Neural cell (in vitro differentiated cells): ENCODE measurements at regions not wholly inside any gene's neighbourhood (a gene's known extent, or its start where the extent isn't known, plus 50 kb on each side); places are given as distances from the start of the nearest gene placed in this dataset.

ENCODE experiments used
- H2AFZ ChIP-seq: fragments of 200-600, 300-800 bp; sonication (generic), shearing (Covaris generic); 2 replicates; pipeline ENCODE4 v1.6.0; 2014; ENCODE audit warnings: low read depth, mild to moderate bottlenecking, antibody characterized with exemption, low read length, moderate library complexity
- H3F3A ChIP-seq: fragments of 200-600 bp; shearing (Covaris generic); 2 replicates; pipeline ENCODE4 v1.6.1; 2016; ENCODE audit warnings: mild to moderate bottlenecking, moderate library complexity, mixed read lengths, antibody characterized with exemption, low read length; ENCODE audit not compliant: insufficient read depth, poor library complexity, severe bottlenecking
- H3K27ac ChIP-seq: fragments of 200-600, 300-800 bp; sonication (generic), shearing (Covaris generic); 2 replicates; pipeline ENCODE4 v1.5.1; 2014; ENCODE audit warnings: mild to moderate bottlenecking, low read length, moderate library complexity
- H3K27me3 ChIP-seq: fragments of 300-800, 200-600 bp; sonication (generic), shearing (Covaris generic); 2 replicates; pipeline ENCODE4 v1.6.0; 2014; ENCODE audit warnings: mild to moderate bottlenecking, low read depth, low read length, moderate library complexity; ENCODE audit not compliant: insufficient read depth
- H3K36me3 ChIP-seq: fragments of 300-800, 200-600 bp; sonication (generic), shearing (Covaris generic); 2 replicates; pipeline ENCODE4 v1.5.1; 2014; ENCODE audit warnings: mild to moderate bottlenecking, antibody characterized with exemption, low read length, moderate library complexity; ENCODE audit not compliant: insufficient read depth
- H3K4me2 ChIP-seq: fragments of 300-800, 200-600 bp; sonication (generic), shearing (Covaris generic); 2 replicates; pipeline ENCODE4 v1.6.0; 2014; ENCODE audit warnings: mild to moderate bottlenecking, low read length
- H3K4me3 ChIP-seq: fragments of 300-800, 200-600 bp; sonication (generic), shearing (Covaris generic); 2 replicates; pipeline ENCODE4 v1.5.1; 2014; ENCODE audit warnings: mild to moderate bottlenecking, low read length, moderate library complexity
- H3K79me2 ChIP-seq: fragments of 200-600 bp; shearing (Covaris generic); replicated peaks from 2 replicates; pipeline ENCODE4 v1.6.0; 2014; ENCODE audit warnings: mild to moderate bottlenecking, low read length, moderate library complexity; ENCODE audit not compliant: insufficient read depth
- H3K9ac ChIP-seq: fragments of 300-800, 200-600 bp; sonication (generic), shearing (Covaris generic); 2 replicates; pipeline ENCODE4 v1.6.1; 2016; ENCODE audit warnings: mild to moderate bottlenecking, low read length, mixed read lengths
- H3K9me2 ChIP-seq: fragments of 200-600 bp; shearing (Covaris generic); 2 replicates; pipeline ENCODE4 v1.6.1; 2016; ENCODE audit warnings: mild to moderate bottlenecking, low read length, mixed read lengths; ENCODE audit not compliant: insufficient read depth
- H3K9me3 ChIP-seq: fragments of 200-600, 300-800 bp; sonication (generic), shearing (Covaris generic); 2 replicates; pipeline ENCODE4 v1.6.1; 2016; ENCODE audit warnings: mild to moderate bottlenecking, mixed run types, low read length, moderate library complexity, mixed read lengths
- H4K20me1 ChIP-seq: fragments of 200-600 bp; shearing (Covaris generic); 2 replicates; pipeline ENCODE4 v1.6.1; 2016; ENCODE audit warnings: mild to moderate bottlenecking, mixed run types; ENCODE audit not compliant: insufficient read depth
- EP300 ChIP-seq: fragments of 450-650 bp; conservative IDR thresholded peaks from 2 replicates; pipeline ENCODE4 v1.6.1; 2014; ENCODE audit warnings: antibody characterized with exemption, mild to moderate bottlenecking, moderate library complexity; ENCODE audit not compliant: poor library complexity, severe bottlenecking
- EZH2 ChIP-seq: fragments of 200-600, 300-800 bp; shearing (Covaris generic), sonication (generic); IDR thresholded peaks from 2 replicates; pipeline ENCODE4 v1.6.1; 2014; ENCODE audit warnings: antibody characterized with exemption, low read length, borderline replicate concordance, mild to moderate bottlenecking; ENCODE audit not compliant: insufficient read depth, poor library complexity, severe bottlenecking
- MXI1 ChIP-seq: fragments of 450-650 bp; conservative IDR thresholded peaks from 2 replicates; pipeline ENCODE4 v1.6.1; 2014; ENCODE audit warnings: antibody characterized with exemption, mild to moderate bottlenecking; ENCODE audit not compliant: poor library complexity, severe bottlenecking
- POLR2AphosphoS5 ChIP-seq: IDR thresholded peaks from 2 replicates; pipeline ENCODE4 v1.6.1; 2012
- RAD21 ChIP-seq: fragments of 450-650 bp; conservative IDR thresholded peaks from 2 replicates; pipeline ENCODE4 v1.6.1; 2014; ENCODE audit warnings: antibody characterized with exemption, mild to moderate bottlenecking, moderate library complexity
- SMC3 ChIP-seq: fragments of 450-650 bp; conservative IDR thresholded peaks from 2 replicates; pipeline ENCODE4 v1.6.1; 2014; ENCODE audit warnings: antibody characterized with exemption, mild to moderate bottlenecking, moderate library complexity; ENCODE audit not compliant: poor library complexity
- TAF1 ChIP-seq: IDR thresholded peaks from 2 replicates; pipeline ENCODE4 v1.6.1; 2012; ENCODE audit warnings: low read depth
- TF ChIP-seq, protein P1 (sequence below): IDR thresholded peaks from 2 replicates; pipeline ENCODE4 v1.6.1; 2012; ENCODE audit warnings: borderline replicate concordance
- TF ChIP-seq, protein P2 (sequence below): fragments of 450-650 bp; IDR thresholded peaks from 2 replicates; pipeline ENCODE4 v1.5.1; 2014; ENCODE audit warnings: antibody characterized with exemption, mild to moderate bottlenecking, moderate library complexity; ENCODE audit not compliant: poor library complexity, severe bottlenecking

DNA sequence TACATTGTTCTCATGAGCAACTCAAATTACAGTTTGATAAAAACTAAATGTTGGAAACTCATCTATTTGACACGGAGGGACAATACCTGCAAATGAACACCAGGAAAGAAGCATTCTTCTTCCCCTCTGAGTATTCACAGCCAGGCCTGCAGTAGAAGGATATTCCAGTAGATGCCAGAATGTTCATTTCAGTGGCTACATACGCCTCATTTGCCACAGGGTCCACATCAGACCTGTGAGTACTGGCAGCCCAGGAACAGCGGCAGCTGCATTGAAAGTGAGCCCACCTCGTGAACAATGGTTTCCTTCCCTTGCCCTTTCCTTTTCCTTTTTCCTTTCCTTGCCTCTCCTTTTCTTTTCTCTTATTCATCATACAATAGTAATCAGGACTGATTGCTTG is 81.1 kb upstream of the NEIL3 start:
- Histone ChIP-seq H3K36me3 (no peaks in the 10 kb centered on the region), H3K79me2 (no peaks in the 10 kb centered on the region), H2AFZ (no peak overlapping the region), H4K20me1 (no peaks in the 10 kb centered on the region), H3K4me3 (no peak overlapping the region), H3K9ac (no peak overlapping the region), H3K9me3 (no peaks in the 10 kb centered on the region), H3K27ac (no peak overlapping the region), H3K9me2 (no peaks in the 10 kb centered on the region), H3K4me2 (no peak overlapping the region), H3F3A (no peaks in the 10 kb centered on the region), H3K27me3 (no peaks in the 10 kb centered on the region)
- TF ChIP-seq RAD21: no peak
- no peak for TF ChIP-seq MXI1
- no peak for TF ChIP-seq EZH2
- TF ChIP-seq, protein P1, sequence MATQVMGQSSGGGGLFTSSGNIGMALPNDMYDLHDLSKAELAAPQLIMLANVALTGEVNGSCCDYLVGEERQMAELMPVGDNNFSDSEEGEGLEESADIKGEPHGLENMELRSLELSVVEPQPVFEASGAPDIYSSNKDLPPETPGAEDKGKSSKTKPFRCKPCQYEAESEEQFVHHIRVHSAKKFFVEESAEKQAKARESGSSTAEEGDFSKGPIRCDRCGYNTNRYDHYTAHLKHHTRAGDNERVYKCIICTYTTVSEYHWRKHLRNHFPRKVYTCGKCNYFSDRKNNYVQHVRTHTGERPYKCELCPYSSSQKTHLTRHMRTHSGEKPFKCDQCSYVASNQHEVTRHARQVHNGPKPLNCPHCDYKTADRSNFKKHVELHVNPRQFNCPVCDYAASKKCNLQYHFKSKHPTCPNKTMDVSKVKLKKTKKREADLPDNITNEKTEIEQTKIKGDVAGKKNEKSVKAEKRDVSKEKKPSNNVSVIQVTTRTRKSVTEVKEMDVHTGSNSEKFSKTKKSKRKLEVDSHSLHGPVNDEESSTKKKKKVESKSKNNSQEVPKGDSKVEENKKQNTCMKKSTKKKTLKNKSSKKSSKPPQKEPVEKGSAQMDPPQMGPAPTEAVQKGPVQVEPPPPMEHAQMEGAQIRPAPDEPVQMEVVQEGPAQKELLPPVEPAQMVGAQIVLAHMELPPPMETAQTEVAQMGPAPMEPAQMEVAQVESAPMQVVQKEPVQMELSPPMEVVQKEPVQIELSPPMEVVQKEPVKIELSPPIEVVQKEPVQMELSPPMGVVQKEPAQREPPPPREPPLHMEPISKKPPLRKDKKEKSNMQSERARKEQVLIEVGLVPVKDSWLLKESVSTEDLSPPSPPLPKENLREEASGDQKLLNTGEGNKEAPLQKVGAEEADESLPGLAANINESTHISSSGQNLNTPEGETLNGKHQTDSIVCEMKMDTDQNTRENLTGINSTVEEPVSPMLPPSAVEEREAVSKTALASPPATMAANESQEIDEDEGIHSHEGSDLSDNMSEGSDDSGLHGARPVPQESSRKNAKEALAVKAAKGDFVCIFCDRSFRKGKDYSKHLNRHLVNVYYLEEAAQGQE: no peak
- no peak for TF ChIP-seq EP300
- TF ChIP-seq SMC3: no peak
- TF ChIP-seq, protein P2, sequence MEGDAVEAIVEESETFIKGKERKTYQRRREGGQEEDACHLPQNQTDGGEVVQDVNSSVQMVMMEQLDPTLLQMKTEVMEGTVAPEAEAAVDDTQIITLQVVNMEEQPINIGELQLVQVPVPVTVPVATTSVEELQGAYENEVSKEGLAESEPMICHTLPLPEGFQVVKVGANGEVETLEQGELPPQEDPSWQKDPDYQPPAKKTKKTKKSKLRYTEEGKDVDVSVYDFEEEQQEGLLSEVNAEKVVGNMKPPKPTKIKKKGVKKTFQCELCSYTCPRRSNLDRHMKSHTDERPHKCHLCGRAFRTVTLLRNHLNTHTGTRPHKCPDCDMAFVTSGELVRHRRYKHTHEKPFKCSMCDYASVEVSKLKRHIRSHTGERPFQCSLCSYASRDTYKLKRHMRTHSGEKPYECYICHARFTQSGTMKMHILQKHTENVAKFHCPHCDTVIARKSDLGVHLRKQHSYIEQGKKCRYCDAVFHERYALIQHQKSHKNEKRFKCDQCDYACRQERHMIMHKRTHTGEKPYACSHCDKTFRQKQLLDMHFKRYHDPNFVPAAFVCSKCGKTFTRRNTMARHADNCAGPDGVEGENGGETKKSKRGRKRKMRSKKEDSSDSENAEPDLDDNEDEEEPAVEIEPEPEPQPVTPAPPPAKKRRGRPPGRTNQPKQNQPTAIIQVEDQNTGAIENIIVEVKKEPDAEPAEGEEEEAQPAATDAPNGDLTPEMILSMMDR: no peak
- no peak for TF ChIP-seq TAF1
- no peak for TF ChIP-seq POLR2AphosphoS5

DNA sequence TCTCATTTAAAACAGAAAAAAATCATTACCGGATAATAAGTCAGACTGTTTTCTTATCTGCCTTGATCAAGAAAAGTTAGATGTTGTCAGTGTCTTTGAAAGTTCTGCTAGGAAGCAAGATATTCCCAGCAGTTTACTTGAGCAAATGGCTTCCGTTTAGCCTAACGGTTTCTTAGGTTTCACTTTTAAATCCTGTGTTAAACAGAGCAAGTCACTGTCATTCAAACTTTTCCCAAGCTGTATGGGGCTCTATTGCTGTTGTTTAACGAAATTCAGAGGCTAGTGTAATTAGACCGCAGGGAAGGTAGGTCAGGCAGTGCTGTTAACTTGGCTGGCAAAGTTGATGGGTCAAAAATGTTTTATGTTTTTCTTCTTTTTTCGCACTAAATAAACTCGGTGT is 80.3 kb upstream of the NEIL3 start:
- Histone ChIP-seq H3K9me2 (no peaks in the 10 kb centered on the region), H3K4me3 (no peak overlapping the region), H3K4me2 (no peak overlapping the region), H3K27ac (no peak overlapping the region), H3F3A (no peaks in the 10 kb centered on the region), H3K9ac (no peak overlapping the region), H3K27me3 (no peaks in the 10 kb centered on the region), H2AFZ (no peak overlapping the region), H4K20me1 (no peaks in the 10 kb centered on the region), H3K36me3 (no peaks in the 10 kb centered on the region), H3K9me3 (no peaks in the 10 kb centered on the region), H3K79me2 (no peaks in the 10 kb centered on the region)
- TF ChIP-seq POLR2AphosphoS5 (no peak), EZH2 (no peak), SMC3 (no peak)
- TF ChIP-seq, protein P2: no peak
